ENCODE measurements at regions not wholly inside any gene's neighbourhood (a gene's known extent, or its start where the extent isn't known, plus 50 kb on each side); places are given as distances from the start of the nearest gene placed in this dataset.

DNA sequence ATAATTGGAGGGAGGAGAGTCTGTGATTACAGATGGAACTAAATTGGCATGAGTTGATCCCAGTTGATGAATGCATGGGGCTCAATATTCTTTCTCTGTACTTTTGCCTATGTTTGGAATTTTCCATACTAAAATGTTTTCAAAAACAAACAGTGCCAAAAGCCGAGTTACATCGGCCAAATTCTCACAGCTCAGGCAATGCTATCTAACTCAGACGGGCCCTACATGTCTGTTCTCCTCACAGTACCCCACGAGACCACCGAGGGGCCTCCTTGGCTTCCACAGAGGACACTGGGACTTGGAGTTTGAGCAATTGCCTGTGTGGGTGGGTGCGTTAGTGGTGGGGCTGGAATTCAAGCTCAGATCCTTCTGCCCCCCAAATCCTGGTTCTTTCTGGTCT lies 413.2 kb downstream of the CDH26 start:
- DNase-seq (ENCODE audit: low read depth in 3 of 3) = no peak

DNA sequence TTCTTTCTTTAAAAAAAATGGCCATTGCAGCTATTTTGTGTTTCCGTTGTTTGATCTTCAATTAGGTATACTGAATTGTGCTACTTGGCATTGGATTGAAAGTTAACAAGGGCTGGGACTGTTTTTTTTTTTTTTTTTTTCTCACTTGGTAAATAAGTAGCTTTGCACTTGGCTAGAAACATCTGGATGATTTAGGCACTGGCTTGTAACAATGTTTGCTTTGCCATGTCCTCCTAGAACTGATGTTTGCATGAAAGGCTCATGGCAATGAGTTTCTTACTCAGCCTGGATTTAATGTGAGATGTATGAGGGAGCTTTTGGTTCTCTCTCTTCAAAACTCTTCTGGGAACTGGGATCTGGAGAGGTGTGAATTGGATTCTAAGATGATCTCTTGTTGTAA lies 414.1 kb downstream of the CDH26 start:
- DNase-seq (ENCODE audit: low read depth in 3 of 3) = no peak

DNA sequence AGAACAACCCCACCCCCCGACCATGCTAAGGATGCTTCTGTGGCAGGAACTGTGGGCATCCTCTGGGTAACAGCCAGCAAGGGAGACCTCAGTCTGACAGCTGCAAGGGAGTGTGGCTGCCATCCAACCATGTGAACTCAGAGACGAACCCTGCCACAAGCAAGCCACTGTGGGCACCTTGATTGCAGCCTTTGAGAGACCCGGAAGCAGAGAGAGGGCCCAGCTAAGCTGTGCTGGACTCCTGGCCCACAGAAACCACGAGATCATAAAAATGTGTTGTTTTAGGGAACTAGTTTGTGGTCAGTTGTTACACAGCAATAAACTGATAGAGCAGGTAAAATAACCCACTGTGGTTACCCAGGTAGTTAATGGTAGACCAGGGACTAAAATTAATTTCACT lies 414.6 kb downstream of the CDH26 start:
- DNase-seq (ENCODE audit: low read depth in 3 of 3) = no peak

DNA sequence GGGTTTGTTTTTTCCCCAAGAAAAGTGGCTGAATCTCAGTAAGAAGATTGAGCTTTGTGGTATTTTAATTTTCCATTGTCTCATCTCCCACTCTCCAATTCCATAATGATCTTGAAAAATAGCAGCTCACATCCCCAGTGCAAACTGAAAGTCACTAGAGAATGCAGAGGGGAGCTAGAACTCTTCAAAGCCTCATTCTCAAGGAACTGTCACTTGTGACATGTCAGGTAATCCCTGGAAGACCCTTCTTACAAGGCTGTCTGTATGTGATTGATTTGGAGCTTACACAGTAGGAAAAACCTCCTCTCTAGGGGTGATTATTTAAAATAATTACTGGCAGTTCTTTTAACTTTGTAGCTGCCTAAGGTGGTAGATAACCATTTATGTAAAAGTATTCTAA lies 420.4 kb downstream of the CDH26 start:
- DNase-seq (ENCODE audit: low read depth in 3 of 3) = no peak

DNA sequence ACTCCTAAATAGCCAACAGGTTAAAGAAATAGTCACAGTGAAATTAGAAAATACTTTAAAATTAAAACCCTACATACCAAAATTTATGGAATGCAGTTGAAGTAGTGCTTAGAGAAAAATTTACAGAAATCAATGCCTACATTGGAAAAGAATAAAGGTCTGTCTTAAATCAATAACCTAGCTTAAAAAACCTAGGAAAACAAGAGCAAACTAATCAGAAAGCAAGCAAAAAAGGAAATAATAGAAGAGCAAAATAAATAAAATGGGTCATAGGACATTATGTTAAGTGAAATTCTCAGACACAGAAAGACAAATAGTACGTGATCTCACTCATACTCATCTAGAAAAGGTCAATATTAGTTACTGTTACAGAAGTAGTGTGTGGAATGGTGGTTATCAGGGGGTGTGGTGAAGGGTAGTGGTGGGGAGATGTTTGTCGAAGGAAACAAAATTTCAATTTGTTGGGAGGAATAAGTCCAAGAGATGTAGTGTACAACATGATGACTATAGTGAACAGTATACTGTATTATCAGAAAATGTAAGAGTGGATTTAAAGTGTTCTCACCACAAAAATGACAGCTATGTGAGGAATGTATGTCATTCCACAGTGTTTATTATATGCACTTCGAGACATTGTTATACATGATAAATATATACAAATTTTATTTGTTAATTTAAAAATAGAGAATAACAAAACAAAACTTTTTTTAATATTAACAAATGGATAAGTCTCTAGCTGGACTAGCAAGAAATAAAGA lies 423.6 kb downstream of the CDH26 start:
- DNase-seq (ENCODE audit: low read depth in 3 of 3) = no peak

DNA sequence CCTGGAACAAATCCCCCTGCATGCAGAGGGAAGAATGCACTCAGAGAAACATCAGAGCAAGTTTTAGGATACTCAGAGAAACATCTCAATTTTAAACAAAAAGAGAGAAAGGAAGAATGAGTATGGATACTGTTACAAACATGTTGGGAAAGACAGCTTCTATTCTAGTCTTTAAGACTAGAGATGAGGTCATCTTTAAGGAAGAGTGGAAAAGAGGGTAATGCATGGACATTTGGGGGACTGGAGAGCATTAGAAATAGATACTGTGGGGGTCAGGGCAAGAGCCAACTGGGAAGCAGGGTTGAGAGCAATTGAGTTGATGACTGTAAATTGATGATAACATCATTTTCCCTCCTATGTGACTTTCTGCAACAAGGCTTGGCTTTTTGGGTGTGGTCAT lies 431.2 kb downstream of the CDH26 start:
- no peak for DNase-seq (ENCODE audit: low read depth in 3 of 3)

DNA sequence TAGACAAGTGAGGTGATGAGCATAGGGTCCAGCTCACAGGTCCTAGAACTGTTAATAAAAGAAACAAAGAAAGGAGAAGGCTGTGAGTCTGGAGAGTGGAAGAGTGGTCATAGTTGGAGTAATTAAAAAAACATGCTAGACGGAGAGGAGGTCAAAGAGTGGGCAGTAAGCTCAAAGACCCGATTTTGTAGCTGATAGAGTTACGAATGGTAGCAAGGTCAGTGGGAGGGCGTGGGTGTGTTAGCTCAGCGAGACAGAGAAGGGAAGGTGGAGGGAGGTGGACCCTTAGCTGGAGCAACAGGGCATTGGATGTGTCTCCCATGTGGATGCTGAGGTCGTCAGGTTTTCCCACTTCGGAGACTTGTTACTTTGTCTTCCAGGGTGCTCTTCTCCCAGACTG lies 431.7 kb downstream of the CDH26 start:
- no peak for DNase-seq (ENCODE audit: low read depth in 3 of 3)

DNA sequence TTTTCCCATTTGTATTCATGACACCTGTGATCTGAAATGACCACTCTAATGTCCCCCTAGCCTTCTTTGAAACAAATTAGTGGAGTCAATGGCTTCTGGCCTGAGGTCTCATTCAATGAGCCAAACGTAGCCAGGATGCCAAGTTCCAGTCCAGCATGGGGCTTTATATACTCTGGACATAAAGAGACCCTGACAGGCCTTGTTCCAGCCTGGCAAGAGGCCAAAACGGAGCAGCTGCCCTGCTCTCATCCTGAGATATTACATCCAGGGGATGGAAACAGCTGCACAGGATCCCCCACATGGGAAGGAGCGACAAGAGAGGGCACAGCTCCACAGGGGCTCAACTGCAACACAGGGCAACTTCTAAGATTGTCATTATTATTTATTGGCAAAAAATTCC lies 437.8 kb downstream of the CDH26 start:
- DNase-seq (ENCODE audit: low read depth in 3 of 3) = no peak

DNA sequence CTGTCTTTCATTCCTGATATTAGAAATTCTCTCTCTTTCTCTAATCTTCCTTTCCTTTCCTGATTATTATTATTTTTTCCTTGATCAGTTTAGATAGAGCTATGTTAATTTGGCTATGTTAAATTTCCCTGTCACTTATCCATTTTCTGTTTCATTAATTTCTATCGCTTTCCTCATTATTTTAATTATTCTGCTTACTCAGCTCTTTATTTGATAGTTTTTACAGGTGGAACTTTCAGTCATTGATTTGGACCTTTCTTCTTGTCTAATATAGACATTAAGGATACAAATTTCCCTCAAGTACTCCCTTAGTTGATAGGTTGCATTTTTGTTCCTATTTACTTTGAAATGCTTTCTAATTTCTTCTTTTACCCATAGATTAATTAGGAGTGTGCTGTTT lies 442.3 kb downstream of the CDH26 start:
- DNase-seq (ENCODE audit: low read depth in 3 of 3) = no peak

DNA sequence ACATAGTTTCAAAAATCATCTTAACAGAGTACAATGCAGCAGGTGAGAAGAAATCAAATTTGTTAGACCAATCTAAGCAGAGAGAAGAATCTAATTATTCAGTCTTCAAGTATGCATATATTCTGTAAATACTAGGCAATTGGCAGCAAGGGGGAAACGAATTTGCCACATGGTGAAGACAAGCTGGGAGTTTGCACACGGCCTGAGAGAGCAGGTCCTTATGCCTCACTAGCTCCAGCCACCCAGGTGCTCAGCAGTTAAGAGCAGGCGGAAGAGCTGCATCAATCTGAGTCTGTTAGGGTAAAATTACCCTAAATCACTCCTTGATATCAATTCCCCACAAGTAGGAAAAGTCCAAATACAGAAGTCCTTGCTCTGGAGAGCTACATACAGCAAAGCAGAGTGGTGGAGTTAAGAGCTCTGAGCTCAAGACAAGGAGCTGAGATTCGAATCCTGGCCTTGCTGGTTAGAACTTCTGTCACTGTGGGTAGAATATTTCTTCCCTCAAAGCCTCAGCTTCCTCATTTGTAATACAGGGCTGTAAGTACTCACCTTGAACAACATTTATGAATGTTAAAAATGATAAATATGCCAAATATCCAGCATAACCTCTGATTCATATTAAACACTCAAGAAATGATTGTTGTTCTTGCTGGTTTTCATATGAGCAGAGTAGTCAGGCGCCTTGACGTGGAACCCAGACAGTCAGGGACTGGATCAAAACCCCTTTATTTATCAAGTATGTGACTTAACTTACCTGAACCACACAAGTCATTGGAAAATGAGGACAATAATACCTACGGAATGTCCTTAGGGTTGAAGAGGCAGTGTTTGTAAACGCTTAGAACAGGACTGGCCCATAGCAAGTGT lies 444.2 kb downstream of the CDH26 start:
- no peak for DNase-seq (ENCODE audit: low read depth in 3 of 3)

DNA sequence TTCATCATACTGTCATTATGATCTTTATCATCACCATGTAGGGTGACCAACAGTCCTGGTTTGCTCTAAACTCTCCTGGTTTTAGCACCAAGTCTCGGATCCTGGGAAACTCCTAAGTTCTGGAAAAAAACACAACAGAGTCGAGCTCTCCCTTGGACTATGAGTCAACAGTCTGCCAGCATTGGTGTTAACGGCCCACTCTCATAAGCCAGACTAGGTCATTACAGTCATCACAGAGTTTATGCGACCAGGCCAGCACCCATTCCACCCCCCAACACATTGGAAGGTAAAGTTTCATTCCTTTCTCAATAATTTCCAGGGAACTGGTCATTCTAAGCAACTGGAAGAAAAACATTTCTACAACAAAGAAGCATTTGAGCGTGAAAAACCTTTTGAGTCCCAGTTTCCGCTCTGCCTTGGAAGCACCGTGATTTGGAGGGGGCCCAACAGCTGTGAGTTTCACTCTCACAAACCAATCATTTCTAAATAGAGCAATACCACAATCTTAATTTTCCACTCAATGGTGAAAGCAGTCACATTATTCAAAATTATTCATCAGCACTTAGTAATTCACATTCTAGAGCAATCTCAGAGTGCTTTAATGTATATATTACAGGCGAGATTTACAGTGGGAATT lies 445.0 kb downstream of the CDH26 start:
- no peak for DNase-seq (ENCODE audit: low read depth in 3 of 3)

DNA sequence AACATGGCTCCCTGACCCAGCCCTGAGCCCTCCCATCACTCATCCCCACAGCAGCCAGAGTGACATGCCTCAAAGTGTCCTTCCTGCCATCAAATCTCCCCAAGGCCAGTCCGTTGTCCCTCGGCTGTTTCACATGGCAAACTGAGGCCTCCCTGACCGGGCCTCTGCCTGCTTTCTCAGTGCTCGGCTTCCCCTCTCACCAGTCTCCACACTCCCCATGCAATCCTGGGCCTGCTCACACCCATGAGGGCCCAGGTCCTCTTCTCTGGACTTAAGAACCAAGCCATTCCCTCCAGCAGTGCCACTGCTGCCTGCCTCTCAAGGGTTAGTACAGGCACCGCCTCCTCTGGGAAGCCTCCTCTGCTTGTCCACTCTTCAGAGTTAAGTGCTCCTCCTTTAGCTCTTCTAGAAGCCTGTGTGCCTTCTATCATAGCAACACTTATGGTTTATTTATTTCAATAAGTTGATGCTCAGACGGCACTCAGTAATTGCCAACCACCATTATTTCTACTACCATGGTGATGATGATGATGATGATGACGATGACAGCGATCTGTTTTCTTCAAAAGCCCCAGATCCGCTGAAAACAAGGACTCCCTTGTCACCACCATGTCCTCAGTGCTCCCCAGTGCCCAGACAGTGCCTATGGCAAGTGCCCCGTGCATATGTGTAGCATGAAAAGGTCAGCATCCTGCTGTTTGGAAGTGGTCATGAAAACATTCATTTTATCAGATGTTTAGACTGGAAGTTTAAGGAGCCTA lies 449.0 kb downstream of the CDH26 start:
- DNase-seq (ENCODE audit: low read depth in 3 of 3) = no peak

DNA sequence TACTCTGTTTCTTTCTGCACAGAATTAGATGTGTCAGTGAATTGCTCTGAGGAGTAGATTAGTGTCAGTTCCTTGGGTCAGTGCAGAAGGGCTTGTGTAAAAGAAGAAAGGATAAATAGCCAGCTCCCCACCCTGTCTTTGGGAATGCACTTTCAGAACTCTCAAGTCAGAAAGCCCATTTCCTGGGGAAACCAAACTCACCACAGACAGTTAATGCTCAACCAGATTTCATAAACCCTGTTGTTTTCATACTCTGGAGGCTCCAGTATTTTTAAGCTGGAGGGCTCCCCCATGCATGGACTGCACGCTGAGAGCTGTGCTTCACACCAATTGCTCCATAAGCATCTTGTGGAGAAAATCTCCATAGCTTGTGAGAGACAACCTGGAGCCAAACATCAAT lies 449.7 kb downstream of the CDH26 start:
- no peak for DNase-seq (ENCODE audit: low read depth in 3 of 3)

DNA sequence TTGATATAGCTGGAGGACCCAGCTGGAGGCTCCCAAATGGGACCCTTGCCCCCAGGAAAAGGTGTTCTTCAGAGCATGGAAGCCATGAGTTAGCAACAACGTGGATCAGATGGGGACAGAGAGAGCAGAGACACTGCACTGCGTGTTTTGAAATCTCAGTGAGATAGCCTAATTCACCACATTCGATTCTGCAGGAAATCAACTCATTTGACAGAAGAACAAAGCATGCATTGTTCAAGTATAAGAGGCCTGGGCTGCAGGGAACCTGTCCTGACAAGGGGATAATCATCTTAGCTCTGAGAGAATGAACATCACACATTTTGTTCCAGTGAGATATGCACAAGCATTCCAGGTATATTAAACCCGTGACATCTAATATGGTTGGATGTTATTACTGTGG lies 450.2 kb downstream of the CDH26 start:
- DNase-seq (ENCODE audit: low read depth in 3 of 3) = no peak

DNA sequence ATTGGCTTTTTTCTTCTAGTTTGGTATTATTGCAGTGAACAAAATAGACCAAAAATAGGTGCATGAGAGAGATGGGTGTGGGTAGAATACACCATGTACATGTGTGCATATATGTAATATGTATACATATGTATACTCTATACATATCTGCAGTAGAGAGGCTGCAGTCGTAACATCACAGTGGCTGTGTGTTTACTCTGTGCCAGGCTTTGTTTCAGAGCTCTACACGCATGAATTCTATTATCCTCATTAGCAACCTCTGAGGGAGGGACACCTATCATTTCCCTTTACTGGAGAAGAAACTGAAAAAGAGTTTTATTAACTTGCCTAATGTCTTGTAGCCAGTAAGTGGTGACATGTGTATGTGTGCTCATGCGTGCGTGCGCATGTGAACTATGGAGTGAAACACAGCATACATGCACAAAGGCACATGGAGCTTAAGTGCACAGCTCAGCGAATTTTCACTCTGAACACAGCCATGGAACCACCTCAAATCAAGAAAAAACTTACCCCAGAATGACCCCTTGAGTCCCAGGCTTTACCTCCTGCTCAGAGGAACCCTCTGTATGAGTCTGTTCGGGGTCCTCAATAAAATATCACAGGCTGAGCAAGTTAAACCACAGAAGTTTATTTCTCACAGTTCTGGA lies 452.5 kb downstream of the CDH26 start:
- DNase-seq (ENCODE audit: low read depth in 3 of 3) = no peak

DNA sequence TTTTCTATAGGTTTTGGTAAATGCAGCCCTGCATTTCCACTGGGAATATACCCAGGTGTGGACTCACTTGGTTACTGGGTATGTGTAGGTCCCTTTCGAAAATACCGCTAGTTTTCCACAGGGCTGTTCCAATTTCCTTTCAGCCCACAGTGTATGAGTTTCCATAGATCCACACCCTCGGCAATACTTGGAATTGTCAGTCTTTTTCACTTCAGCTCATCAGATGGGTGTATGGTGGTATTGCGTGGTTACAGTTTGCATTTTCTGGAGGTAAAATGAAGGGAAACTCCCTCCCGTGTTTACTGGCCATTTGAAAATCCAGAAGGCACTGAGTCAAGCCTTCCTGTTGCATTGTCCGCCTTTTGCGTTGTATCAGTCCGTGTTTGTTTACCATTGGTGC lies 453.6 kb downstream of the CDH26 start:
- no peak for DNase-seq (ENCODE audit: low read depth in 3 of 3)

DNA sequence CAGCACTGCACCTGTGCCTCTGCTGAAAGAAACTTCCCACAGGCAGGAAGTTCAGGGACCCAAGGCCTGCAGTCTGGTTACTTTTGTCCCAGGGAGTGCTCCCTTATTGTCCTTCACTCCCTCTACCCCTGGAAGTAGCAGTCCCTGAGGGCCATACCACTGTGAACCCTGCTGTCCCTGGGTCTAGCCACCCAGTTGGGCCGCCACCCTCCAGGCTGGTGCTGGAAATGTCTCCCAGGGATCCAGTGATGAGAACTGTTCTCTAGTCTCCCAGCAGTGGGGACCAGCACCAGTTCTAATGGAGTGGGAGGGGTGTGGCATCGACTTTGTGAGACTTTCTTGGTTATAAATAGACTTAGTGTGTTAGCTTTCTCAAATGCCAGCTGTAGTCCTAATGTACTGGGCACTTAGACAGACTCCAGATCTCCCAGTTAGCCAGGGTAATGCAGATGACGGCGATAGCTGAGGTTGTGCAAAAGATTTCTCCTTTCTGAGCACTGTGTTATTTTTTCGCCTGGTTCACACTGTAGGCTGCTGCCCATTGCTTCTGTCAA lies 462.5 kb downstream of the CDH26 start:
- no peak for DNase-seq (ENCODE audit: low read depth in 3 of 3)

DNA sequence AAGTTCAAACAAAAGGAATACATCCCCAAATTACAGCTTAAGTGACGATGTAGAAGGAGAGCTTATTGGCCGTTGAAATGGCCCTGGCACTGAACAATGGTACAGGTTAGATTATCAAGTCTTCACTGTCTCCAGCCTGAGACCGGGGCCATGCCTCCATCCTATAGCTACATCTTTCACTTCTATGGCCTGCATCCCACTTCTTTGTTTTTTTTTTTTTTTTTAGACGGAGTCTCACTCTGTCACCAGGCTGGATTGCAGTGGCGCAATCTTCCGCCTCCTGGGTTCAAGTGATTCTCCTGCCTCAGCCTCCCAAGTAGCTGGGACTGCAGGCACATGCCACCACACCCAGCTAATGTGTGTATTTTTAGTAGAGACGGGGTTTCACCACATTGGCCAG lies 464.6 kb downstream of the CDH26 start:
- no peak for DNase-seq (ENCODE audit: low read depth in 3 of 3)

DNA sequence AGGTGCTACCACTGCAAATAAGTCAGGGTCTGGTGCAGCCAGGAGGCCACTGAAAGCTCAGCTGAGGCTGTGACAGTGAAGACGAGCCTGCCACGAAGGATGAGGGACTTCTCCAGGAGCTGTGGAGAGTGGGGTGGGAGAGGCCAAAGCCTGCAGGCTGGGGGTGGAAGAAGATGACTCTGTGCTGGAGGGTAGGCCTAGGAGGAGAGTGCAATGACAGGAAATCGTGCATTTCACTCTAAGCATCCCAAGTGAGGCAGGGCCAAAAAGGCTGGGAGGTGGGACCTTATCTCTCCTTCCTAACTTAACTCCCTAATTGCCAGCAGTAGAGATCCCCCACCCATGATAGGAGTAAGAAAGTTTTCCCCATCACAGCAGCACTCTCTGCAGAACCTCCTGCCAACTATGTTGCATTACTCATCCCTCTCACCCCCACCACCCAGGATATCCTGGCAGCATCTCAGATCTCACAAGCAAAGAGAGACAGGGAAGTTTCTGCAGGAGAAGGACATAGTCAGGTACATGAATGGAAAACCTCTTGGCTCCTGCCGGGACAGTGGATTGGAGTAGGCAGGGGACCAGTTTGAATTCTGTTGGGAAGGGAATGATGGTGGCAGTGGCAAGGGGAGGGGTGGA lies 466.2 kb downstream of the CDH26 start:
- DNase-seq (ENCODE audit: low read depth in 3 of 3) = no peak

DNA sequence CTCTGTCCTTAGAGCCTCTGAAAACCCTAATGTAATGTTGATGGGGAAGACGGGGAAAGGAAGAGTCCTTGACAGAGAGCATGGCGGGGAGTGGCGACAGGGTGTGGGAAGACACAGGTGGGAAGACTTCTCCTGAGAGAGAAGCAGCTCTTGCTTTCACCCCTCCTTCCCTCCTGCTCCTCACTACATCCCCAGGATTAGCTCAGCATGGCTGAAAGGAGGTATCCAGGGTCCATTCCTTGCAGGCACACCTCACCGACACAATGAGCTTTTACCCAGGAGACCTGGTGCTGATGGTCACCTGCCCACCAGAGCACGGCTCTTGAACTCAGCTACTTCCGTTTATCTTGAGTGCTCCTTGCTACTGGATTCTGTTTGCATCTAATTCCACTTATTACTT lies 469.3 kb downstream of the CDH26 start:
- DNase-seq (ENCODE audit: low read depth in 3 of 3) = no peak

DNA sequence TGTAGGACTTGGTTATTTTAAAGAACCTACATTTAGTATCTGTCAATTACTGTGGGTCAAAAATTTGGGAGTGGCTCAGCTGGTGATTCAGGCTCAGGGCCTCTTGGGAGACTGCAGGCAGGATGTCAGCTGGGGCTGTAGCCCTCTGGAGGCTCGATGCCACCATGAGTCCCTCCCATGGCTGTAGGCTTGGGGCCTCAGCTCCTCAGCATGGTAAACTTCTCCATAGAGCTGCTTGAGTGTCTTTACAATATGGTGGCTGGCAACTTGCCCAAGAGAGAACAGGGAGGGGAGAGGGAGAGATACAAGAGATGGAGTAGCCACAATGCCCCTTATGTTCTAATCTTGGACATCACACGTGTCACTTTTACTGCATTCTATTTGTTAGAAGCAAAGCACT lies 470.4 kb downstream of the CDH26 start:
- no peak for DNase-seq (ENCODE audit: low read depth in 3 of 3)
